ENCODE measurements at regions not wholly inside any gene's neighbourhood (a gene's known extent, or its start where the extent isn't known, plus 50 kb on each side); places are given as distances from the start of the nearest gene placed in this dataset.

DNA sequence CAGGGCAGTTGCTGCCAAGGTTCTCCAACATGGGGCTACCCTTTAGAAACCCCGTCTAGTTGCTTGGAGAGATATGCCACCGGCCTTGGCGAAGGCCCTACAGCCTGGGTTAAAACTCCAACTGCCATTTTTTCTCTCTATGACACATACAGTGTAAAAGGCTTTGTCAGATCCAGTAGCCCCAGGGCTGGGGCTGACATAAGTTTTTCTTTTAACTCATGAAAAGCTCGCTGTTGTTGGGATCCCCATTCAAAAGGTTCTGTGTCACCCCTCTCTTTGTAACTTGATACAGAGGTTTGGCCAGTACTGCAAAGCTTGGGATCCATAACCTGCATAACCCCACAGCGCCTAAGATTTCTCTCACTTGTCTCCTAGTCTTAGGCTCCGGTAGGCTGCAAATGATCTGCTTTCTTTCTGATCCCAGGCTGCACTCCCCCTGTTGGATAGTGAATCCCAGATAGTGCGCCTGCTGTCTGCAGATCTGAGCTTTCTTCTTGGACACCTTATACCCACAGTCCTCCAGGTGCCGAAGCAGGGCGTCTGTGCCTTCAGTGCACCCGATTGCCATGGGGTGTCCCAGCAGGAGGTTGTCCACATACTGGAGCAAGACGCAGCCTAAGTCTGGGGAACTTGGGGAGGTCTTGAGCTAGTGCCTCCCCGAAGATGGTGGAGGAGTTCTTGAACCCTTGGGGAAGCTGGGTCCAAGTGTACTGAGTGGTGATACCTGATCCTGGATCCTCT is 406.2 kb downstream of the TGFB2 start:
- DNase-seq (ENCODE audit: insufficient read length, low spot score), result no peak
- no peak for FAIRE-seq
- no peak for TF ChIP-seq POLR2A (IDR thresholded peaks at IDR 0.05; ENCODE audit: low read depth, low read length)

DNA sequence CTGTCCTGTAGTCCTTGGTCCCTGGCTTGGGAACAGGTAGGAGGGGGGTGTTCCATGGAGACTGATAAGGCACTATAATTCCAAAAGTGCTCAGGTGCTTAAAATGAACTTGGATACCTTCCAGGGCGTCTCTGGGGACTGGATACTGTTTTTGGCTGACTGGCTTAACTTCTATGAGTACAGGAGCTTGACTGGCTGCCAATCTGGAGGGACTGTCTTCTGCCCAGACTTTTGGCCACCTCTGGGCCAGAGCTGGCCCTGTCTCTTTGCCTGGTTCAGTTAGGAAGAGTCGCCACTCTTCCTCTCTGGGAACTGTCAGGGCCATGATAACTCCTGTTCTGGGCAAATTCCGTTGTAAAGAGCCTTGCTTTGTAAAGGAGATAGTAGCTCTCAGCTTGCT is 407.0 kb downstream of the TGFB2 start:
- TF ChIP-seq PAX5 (IDR thresholded peaks at IDR 0.05; ENCODE audit: insufficient read depth, low read length, severe bottlenecking) (no peak), SPI1 (IDR thresholded peaks at IDR 0.05; ENCODE audit: low read depth, low read length) (no peak), POLR2AphosphoS5 (IDR thresholded peaks at IDR 0.05; ENCODE audit: low read depth, low read length) (no peak), TAF1 (IDR thresholded peaks at IDR 0.05; ENCODE audit: low read depth, low read length) (no peak), POLR2A (IDR thresholded peaks at IDR 0.05; ENCODE audit: low read depth, low read length) (no peak), POU2F2 (IDR thresholded peaks at IDR 0.05; ENCODE audit: low read depth, low read length) (no peak)
- DNase-seq (ENCODE audit: insufficient read length, low spot score), result no peak
- no peak for FAIRE-seq

GRCh38 chr1:218754477-218754876 is 409.3 kb downstream of the TGFB2 start:
- TF ChIP-seq POU2F2 (IDR thresholded peaks at IDR 0.05; ENCODE audit: low read depth, low read length), result no peak
- no peak for TF ChIP-seq SPI1 (IDR thresholded peaks at IDR 0.05; ENCODE audit: low read depth, low read length)
- TF ChIP-seq PAX5 (IDR thresholded peaks at IDR 0.05; ENCODE audit: insufficient read depth, low read length, severe bottlenecking), result no peak
- no peak for TF ChIP-seq POLR2A (IDR thresholded peaks at IDR 0.05; ENCODE audit: low read depth, low read length)
- TF ChIP-seq POLR2AphosphoS5 (IDR thresholded peaks at IDR 0.05; ENCODE audit: low read depth, low read length), result no peak
- no peak for TF ChIP-seq TAF1 (IDR thresholded peaks at IDR 0.05; ENCODE audit: low read depth, low read length)
- FAIRE-seq (no peak), DNase-seq (ENCODE audit: insufficient read length, low spot score) (no peak)

DNA sequence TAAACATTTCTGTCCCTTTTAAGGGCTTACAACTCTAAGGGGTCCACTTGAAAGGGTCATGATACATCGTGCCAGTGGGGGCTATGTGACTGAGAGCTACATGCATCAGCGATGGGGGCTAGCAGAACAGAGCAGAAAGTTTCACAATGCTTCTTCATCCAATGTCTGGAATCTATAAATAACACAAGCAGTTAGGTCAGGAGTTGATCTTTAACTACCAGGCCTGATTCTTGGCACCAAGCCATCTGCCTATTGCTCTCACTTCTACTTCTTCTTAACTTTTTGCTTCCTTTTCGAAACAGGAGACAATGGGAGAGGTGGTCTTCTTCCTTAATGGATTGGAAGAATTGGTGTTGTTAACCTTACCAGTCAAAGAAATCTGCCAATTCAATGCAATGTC is 410.0 kb downstream of the TGFB2 start:
- DNase-seq (ENCODE audit: insufficient read length, low spot score), result no peak
- no peak for FAIRE-seq

GRCh38 chr1:218759795-218760194 is 413.9 kb upstream of the LYPLAL1 start:
- no peak for TF ChIP-seq SPI1 (IDR thresholded peaks at IDR 0.05; ENCODE audit: low read depth, low read length)
- TF ChIP-seq TAF1 (IDR thresholded peaks at IDR 0.05; ENCODE audit: low read depth, low read length), result no peak
- TF ChIP-seq PAX5 (IDR thresholded peaks at IDR 0.05; ENCODE audit: insufficient read depth, low read length, severe bottlenecking), result no peak
- no peak for TF ChIP-seq POU2F2 (IDR thresholded peaks at IDR 0.05; ENCODE audit: low read depth, low read length)
- no peak for TF ChIP-seq POLR2AphosphoS5 (IDR thresholded peaks at IDR 0.05; ENCODE audit: low read depth, low read length)
- no peak for TF ChIP-seq POLR2A (IDR thresholded peaks at IDR 0.05; ENCODE audit: low read depth, low read length)
- no peak for DNase-seq (ENCODE audit: insufficient read length, low spot score)
- FAIRE-seq, result no peak

More for the DNA sequence above, 410.0 kb downstream of the TGFB2 start:
- no peak for TF ChIP-seq SPI1 (IDR thresholded peaks at IDR 0.05; ENCODE audit: low read depth, low read length)
- no peak for TF ChIP-seq POLR2AphosphoS5 (IDR thresholded peaks at IDR 0.05; ENCODE audit: low read depth, low read length)
- TF ChIP-seq POU2F2 (IDR thresholded peaks at IDR 0.05; ENCODE audit: low read depth, low read length), result no peak
- no peak for TF ChIP-seq TAF1 (IDR thresholded peaks at IDR 0.05; ENCODE audit: low read depth, low read length)
- no peak for TF ChIP-seq POLR2A (IDR thresholded peaks at IDR 0.05; ENCODE audit: low read depth, low read length)
- TF ChIP-seq PAX5 (IDR thresholded peaks at IDR 0.05; ENCODE audit: insufficient read depth, low read length, severe bottlenecking), result no peak

DNA sequence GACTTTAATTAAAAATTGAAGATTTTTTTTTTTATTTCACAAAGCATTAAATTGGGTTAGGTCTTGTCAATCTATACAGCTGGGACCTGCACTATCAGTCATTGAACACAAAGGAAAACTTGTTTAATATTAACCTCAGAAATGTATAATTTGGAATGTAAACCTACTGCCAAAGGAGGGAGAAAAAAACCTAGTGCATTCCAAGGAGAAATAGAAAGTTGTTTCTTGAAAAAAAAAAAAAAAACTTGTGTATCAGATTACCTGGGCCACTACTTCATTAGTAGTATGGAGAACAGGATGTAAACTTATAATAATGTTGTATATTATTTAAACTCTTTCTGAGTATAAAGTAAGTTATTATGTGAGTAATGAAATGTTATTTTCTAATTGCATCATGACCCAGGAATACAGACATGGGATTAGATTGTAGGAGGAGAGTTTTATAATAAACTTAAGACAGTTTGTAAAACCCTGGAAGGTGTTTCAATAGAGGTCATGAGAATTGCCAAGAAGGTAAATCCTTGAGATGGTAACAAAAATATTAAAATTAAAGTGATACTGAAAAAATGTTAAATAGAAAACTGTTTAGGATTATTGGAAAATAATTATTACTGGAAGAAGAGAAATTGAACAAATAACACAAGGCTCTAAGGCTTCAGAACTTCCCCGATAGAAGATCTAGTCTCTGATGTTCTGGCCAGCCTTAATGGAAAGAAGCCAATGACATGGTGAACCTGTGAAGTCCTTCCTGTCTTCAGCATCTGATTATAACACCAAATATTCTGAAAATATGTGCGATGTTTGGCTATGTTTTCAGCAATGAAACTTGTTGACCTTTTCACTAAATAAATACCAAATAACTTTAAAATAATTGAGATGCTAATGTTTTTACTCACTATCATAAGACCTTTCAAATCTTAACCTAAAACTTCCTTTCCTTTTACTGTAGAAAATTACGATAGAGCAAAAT is 412.8 kb upstream of the LYPLAL1 start:
- TF ChIP-seq PAX5 (IDR thresholded peaks at IDR 0.05; ENCODE audit: insufficient read depth, low read length, severe bottlenecking), result no peak
- FAIRE-seq, result no peak
- DNase-seq (ENCODE audit: insufficient read length, low spot score), result no peak

DNA sequence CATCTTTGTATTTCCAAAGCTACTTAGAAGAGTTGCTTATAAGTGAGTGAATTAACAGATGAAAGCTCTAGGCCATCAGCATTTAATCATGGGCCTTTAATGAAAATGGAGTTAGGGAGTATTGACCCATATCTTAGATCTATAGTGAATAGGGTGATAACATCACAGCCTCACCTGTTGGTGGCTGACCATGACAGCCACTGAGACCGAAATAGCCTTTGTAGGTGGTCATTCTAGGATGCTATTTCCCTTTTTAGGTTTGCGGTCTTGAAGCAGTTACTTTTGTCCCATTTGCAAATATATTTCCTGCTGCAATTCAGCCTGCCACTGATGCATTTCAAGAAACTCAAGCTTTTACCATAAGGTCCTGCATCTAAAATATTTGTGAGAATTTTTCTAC is 410.1 kb upstream of the LYPLAL1 start:
- DNase-seq (ENCODE audit: insufficient read length, low spot score) (no peak), FAIRE-seq (no peak)
- TF ChIP-seq SPI1 (IDR thresholded peaks at IDR 0.05; ENCODE audit: low read depth, low read length) (no peak), POLR2A (IDR thresholded peaks at IDR 0.05; ENCODE audit: low read depth, low read length) (no peak), POU2F2 (IDR thresholded peaks at IDR 0.05; ENCODE audit: low read depth, low read length) (no peak), POLR2AphosphoS5 (IDR thresholded peaks at IDR 0.05; ENCODE audit: low read depth, low read length) (no peak), PAX5 (IDR thresholded peaks at IDR 0.05; ENCODE audit: insufficient read depth, low read length, severe bottlenecking) (no peak), TAF1 (IDR thresholded peaks at IDR 0.05; ENCODE audit: low read depth, low read length) (no peak)

DNA sequence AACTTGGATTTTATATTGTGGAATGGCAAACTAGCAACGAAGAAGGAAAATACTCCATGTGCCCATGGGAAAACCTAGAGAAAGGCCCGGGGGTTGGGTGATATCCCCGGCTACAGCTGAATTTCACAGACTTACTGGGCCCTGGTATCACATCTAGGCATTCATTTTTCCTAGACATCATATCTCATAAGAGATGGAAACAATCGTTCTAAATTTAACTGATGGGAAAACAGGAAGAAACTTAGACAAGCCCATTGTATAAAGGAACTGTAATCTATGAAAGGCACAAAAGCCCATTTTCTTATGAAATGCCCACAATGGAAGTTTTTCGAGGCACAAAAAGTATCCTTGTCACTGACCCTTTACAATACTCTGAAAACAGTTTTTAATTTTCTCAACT is 407.9 kb upstream of the LYPLAL1 start:
- FAIRE-seq, result no peak
- TF ChIP-seq TAF1 (IDR thresholded peaks at IDR 0.05; ENCODE audit: low read depth, low read length) (no peak), PAX5 (IDR thresholded peaks at IDR 0.05; ENCODE audit: insufficient read depth, low read length, severe bottlenecking) (no peak), POLR2AphosphoS5 (IDR thresholded peaks at IDR 0.05; ENCODE audit: low read depth, low read length) (no peak)
- no peak for DNase-seq (ENCODE audit: insufficient read length, low spot score)

DNA sequence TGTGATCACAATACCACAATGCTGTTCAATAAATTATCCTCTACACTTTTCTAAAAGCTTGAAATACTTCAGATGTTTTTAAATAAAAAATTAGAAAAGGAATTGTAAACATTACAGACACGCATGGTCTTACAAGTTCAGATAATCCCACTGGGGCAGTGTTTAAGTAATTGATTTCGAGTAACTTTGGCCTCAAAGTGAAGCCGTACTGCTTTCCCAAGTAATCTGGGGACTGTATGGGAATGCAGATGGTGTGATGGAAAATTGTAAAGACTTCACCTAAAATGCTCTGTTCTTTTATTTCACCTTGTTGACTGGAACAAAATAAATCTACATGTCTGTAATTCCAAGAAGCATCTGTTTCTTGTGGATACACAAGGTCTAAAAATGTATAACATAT is 401.7 kb upstream of the LYPLAL1 start:
- FAIRE-seq (no peak), DNase-seq (ENCODE audit: insufficient read length, low spot score) (no peak)
- no peak for TF ChIP-seq TAF1 (IDR thresholded peaks at IDR 0.05; ENCODE audit: low read depth, low read length)
- TF ChIP-seq POU2F2 (IDR thresholded peaks at IDR 0.05; ENCODE audit: low read depth, low read length), result no peak

DNA sequence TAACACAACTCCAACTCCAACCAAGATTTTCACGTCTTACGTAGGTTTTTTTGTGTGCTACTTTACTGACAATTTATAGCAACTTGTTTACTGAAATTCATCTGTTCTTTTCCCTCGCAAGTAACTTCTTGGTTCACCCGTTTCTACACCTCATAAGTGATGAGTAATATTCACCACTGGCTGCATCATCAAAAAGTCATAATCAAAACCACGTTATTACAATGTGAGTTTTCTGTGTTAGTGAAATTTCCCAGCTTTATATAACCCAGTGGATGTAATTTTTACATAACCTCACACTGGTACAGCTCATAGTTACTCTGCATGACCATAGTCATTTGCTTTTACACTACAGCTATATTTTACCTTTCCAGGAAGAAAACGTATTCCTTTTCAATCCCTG is 401.1 kb upstream of the LYPLAL1 start:
- TF ChIP-seq POU2F2 (IDR thresholded peaks at IDR 0.05; ENCODE audit: low read depth, low read length), result no peak
- no peak for TF ChIP-seq TAF1 (IDR thresholded peaks at IDR 0.05; ENCODE audit: low read depth, low read length)
- no peak for TF ChIP-seq SPI1 (IDR thresholded peaks at IDR 0.05; ENCODE audit: low read depth, low read length)
- TF ChIP-seq POLR2A (IDR thresholded peaks at IDR 0.05; ENCODE audit: low read depth, low read length), result no peak
- no peak for TF ChIP-seq PAX5 (IDR thresholded peaks at IDR 0.05; ENCODE audit: insufficient read depth, low read length, severe bottlenecking)
- TF ChIP-seq POLR2AphosphoS5 (IDR thresholded peaks at IDR 0.05; ENCODE audit: low read depth, low read length), result no peak
- FAIRE-seq (no peak), DNase-seq (ENCODE audit: insufficient read length, low spot score) (no peak)
